ENCODE measurements at regions not wholly inside any gene's neighbourhood (a gene's known extent, or its start where the extent isn't known, plus 50 kb on each side); places are given as distances from the start of the nearest gene placed in this dataset.
"Not testable (repeated sequence)": the region's sequence is repeated elsewhere in the genome, so short reads cannot be mapped to it uniquely, and the experiment has no call there.

DNA sequence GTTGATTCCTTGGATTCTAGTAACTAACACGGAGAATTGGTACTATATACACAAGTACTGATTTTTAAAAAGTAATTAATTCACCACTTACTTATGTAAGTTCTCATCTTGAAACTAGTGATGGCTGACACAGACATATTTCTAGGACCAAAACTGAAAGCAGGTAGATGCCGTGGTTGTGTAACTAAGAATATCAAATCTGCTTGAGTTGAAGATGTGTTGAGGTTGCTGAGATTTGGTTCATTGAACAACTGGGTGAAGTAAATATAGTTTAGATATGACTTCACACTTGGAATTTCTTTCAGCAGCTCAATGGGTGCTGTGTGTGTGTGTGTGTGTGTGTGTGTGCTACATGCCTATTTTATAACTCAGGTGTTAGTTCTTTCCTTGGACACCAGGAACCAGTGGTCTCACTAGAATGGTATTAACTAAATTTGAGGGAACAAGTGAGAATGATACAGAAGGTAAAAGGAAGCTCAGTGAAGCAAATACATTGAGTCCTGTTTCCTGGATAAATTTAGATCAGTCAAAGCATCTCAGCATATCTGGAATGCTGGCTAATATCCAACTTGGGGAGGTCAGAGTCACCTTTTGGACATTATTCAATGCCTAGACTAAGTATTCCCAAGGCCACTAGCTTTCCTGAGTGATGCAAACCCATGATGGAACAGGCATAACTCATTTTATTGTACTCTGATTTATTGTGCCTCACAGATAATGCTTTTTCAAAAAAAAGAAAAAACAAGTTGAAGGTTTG is 110.7 kb upstream of the ZEB2 start:
- no peak overlapping the region for H3K27ac Mint-ChIP-seq
- no peak overlapping the region for H3K4me3 Mint-ChIP-seq
- peaks cover 4% of the 10 kb centered on the region for H3K9me3 Mint-ChIP-seq
- H3K36me3 Mint-ChIP-seq (ENCODE audit: low read depth) = no peaks in the 10 kb centered on the region
- H3K27me3 Mint-ChIP-seq (ENCODE audit: low read depth) = peaks cover 16% of the 10 kb centered on the region
- no peaks in the 10 kb centered on the region for H3K4me1 Mint-ChIP-seq (ENCODE audit: low read depth)

DNA sequence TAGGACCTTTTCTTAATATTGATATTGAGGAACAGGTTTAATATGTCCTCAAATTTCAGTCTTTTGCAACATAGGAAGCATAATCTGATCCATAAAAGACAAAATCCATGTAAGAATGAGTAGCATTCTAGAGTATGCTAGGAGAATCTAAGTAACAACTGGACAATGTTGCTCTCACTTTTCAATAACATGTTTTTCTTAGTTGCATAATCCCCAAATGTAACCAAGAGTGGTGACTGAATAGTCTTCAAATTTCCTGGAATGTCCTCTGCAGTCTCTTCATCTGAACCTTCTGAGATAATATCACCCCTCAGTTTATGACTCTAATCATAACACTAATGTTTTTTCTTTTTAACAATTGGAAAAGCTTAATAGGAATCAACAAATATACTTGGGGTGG is 110.0 kb upstream of the ZEB2 start:
- Mint-ChIP-seq H3K4me3 (no peak overlapping the region), H3K9me3 (peaks cover 3% of the 10 kb centered on the region), H3K4me1 (ENCODE audit: low read depth) (no peaks in the 10 kb centered on the region), H3K27ac (no peak overlapping the region), H3K27me3 (ENCODE audit: low read depth) (peaks cover 14% of the 10 kb centered on the region), H3K36me3 (ENCODE audit: low read depth) (no peaks in the 10 kb centered on the region)

DNA sequence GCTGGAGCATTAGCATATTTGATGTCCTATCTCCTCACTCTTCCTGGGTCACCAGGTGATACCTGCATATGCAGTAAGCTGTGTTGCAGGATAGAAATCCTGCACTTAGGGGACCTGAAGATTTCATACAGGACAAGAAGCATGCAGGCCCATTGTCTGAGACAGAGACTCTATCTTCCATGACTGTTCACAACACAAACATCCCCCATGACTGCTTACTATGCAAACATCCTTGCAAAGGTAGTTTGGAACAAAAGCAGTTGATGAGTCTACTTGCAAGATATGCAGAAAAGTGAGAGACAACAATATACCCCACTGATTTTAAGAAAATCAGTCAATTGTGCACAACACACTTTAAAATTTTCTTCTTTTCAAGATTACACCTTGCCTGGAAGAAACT is 108.6 kb upstream of the ZEB2 start:
- no peaks in the 10 kb centered on the region for H3K9me3 Mint-ChIP-seq
- H3K27ac Mint-ChIP-seq = no peak overlapping the region
- H3K36me3 Mint-ChIP-seq (ENCODE audit: low read depth) = no peaks in the 10 kb centered on the region
- no peaks in the 10 kb centered on the region for H3K4me1 Mint-ChIP-seq (ENCODE audit: low read depth)
- H3K27me3 Mint-ChIP-seq (ENCODE audit: low read depth) = peaks cover 11% of the 10 kb centered on the region
- H3K4me3 Mint-ChIP-seq = no peak overlapping the region

DNA sequence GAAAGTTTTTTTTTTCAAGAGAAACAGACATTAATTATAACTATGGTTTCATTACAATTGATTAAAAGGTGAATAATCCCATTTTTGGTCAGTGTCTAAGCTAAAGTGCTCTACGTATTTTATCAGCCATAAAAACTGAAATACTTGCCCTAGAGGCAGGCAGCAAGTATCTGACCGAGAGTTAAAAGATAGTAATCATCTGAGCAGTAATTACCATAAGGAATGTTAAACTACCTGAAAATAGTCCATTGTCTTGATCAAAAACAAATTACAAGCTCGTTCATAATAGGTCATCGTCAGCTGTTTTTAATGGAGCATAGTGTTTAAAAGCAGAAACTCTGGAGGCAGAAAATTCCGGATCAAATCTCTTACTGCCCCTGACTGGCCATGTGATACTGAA is 105.7 kb upstream of the ZEB2 start:
- Mint-ChIP-seq H3K27ac (no peak overlapping the region), H3K9me3 (no peaks in the 10 kb centered on the region), H3K36me3 (ENCODE audit: low read depth) (no peaks in the 10 kb centered on the region), H3K4me1 (ENCODE audit: low read depth) (no peaks in the 10 kb centered on the region), H3K27me3 (ENCODE audit: low read depth) (peaks cover 10% of the 10 kb centered on the region), H3K4me3 (no peak overlapping the region)

DNA sequence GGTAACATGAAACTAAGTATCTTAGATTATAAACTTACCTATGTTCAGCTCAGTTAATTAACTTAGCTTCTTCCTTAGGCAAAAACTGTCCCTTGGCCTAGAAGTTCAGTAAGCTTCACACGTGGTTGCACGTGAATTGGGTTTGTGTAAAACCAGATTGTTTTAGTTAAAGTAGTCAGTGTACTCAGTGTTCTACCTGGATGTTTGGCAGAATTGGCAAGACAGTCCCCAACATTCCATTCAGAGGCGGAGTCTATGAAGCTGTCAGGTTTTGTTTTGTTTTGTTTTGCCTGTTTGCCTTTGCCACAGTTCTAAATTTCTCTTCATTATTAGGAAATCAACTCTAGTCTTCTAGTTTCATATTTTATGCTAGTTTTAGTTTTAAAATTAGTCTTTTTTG is 105.3 kb upstream of the ZEB2 start:
- H3K36me3 Mint-ChIP-seq (ENCODE audit: low read depth) = no peaks in the 10 kb centered on the region
- no peak overlapping the region for H3K27ac Mint-ChIP-seq
- H3K9me3 Mint-ChIP-seq = no peaks in the 10 kb centered on the region
- H3K27me3 Mint-ChIP-seq (ENCODE audit: low read depth) = peaks cover 10% of the 10 kb centered on the region
- H3K4me3 Mint-ChIP-seq = no peak overlapping the region
- H3K4me1 Mint-ChIP-seq (ENCODE audit: low read depth) = no peaks in the 10 kb centered on the region

DNA sequence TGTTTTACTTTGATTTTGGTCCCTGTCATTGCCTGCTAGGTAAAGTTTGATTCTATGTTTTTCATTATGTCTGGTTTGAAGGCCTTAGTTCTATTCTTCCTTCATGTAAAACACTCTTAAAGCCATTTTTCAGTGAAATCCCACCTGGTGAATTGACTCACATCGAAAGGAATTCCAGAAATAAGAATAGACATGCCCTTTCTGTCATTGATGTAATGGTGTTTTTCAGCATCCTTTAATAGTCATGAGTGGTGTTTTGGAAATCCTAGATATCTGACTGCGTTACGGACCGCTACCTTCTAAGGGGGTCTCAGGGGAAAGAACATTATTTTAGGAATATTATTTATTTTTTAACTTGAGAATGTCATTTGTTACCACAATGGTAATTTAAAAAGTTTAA is 104.5 kb upstream of the ZEB2 start:
- Mint-ChIP-seq H3K27me3 (ENCODE audit: low read depth) (peaks cover 10% of the 10 kb centered on the region), H3K9me3 (no peaks in the 10 kb centered on the region), H3K4me3 (no peak overlapping the region), H3K27ac (no peak overlapping the region), H3K4me1 (ENCODE audit: low read depth) (no peaks in the 10 kb centered on the region), H3K36me3 (ENCODE audit: low read depth) (no peaks in the 10 kb centered on the region)

DNA sequence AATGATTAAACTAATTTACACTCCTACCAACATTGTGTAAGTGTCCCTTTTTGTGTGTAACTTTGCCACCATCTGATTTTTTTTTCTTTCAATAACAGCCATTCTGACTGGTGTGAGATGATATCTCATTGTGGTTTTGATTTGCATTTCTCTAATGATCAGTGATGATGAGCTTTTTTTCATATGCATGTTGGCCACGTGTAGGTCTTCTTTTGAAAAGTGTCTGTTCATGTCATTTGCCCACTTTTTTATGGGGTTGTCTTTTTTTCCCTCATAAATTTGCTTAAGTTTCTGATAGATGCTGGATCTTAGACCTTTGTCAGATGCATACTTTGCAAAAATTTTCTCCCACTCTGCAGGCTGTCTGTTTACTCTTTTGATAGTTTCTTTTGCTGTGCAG is 102.5 kb upstream of the ZEB2 start:
- not testable (repeated sequence) for H3K27ac Mint-ChIP-seq; H3K4me3 Mint-ChIP-seq; H3K27me3 Mint-ChIP-seq (ENCODE audit: low read depth)

DNA sequence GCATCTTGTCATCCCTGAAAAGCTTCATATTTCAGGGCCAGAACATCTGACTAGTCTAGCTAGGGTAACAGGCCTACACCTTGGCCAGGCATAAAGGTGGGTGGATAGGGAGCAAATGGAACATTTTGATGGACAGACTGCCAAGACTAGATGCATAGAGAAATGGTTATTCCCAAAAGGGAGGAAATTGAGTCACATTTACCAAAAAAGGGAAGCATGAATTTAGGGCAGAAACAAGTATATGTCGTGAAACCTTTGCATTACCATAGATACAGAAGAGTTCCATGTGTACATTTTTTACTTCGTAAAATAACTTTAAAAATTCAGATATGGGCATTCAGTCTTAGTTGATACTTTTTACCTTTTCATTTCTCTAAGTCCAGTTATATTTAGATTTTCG is 101.3 kb upstream of the ZEB2 start:
- no peak overlapping the region for H3K27ac Mint-ChIP-seq

More for the DNA sequence above, 102.5 kb upstream of the ZEB2 start:
- H3K9me3 Mint-ChIP-seq; H3K36me3 Mint-ChIP-seq (ENCODE audit: low read depth); H3K4me1 Mint-ChIP-seq (ENCODE audit: low read depth): not testable (repeated sequence)

DNA sequence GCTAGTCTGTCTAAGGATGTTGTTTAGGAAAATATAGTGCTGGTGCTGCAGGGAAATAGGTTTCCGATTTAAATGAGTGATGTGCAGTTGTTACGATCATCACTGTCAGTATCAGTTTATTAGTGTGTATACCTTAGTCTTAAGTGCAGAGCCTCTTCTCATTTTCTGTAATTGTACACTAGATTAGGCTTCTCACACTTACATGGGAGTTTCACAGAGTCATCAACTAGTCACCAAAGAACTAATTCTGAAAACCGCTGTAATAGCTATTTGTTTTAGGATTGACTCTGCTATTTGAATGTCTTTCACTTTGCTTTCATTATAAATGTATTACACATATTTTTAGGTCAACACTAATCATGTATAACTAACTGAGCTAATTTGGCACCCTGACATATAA is 99.8 kb upstream of the ZEB2 start:
- Mint-ChIP-seq H3K4me1 (ENCODE audit: low read depth) (no peaks in the 10 kb centered on the region), H3K27ac (no peak overlapping the region), H3K4me3 (no peak overlapping the region), H3K36me3 (ENCODE audit: low read depth) (no peaks in the 10 kb centered on the region), H3K9me3 (no peaks in the 10 kb centered on the region), H3K27me3 (ENCODE audit: low read depth) (peaks cover 4% of the 10 kb centered on the region)

More for the DNA sequence above, 101.3 kb upstream of the ZEB2 start:
- Mint-ChIP-seq H3K9me3 (no peaks in the 10 kb centered on the region), H3K27me3 (ENCODE audit: low read depth) (peaks cover 7% of the 10 kb centered on the region), H3K4me3 (no peak overlapping the region), H3K36me3 (ENCODE audit: low read depth) (no peaks in the 10 kb centered on the region), H3K4me1 (ENCODE audit: low read depth) (no peaks in the 10 kb centered on the region)

DNA sequence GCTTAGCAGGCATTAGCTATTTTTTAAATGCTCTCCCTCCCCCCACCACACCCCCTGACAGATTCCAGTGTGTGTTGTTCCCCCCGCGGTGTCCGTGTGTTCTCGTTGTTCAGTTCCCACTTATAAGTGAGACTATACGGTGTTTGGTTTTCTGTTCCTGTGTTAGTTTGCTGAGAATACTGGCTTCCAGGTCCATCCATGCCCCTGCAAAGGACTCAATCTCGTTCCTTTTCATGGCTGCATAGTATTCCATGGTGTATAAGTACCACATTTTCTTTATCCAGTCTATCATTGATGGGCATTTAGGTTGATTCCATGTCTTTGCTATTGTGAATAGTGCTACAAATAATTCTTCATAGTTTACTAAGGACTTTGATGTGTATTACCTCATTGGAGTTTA is 97.3 kb upstream of the ZEB2 start:
- H3K36me3 Mint-ChIP-seq (ENCODE audit: low read depth); H3K4me1 Mint-ChIP-seq (ENCODE audit: low read depth); H3K4me3 Mint-ChIP-seq; H3K27me3 Mint-ChIP-seq (ENCODE audit: low read depth); H3K9me3 Mint-ChIP-seq; H3K27ac Mint-ChIP-seq: not testable (repeated sequence)

DNA sequence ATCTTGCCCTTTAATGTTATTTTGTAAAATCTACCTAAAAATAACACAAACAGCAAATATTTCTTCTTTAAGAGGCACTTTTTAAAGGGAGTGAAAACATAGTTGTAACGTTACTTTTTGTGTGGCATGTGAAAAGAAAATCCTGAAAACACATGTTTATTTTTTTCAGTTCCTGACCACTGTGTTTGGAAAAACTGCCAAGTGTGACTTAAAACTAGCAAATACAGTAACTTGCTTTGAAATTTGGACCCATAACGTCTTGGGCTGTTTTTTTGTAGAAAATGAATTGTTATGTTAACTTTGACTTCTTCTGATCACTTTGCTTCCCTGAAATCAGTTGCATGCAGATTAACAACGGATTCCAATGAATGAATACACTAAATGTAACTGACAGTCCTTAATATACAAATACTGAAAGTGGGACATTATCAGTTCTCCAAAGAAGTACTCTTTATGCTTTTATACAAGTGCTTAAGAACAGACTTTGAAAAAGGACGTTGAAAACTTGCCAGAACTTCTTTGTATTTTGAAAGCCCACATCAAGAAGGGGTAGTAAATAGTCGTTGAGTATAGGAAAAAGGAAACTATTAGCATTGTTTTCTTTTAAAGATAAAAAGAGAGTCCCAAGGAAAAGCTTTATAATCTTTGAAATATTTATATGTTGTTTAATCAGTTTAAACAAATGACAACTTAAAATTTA is 96.1 kb upstream of the ZEB2 start:
- no peaks in the 10 kb centered on the region for H3K4me1 Mint-ChIP-seq (ENCODE audit: low read depth)
- H3K27me3 Mint-ChIP-seq (ENCODE audit: low read depth) = peaks cover 3% of the 10 kb centered on the region
- H3K36me3 Mint-ChIP-seq (ENCODE audit: low read depth) = no peaks in the 10 kb centered on the region
- peaks cover 3% of the 10 kb centered on the region for H3K9me3 Mint-ChIP-seq
- H3K4me3 Mint-ChIP-seq = no peak overlapping the region
- no peak overlapping the region for H3K27ac Mint-ChIP-seq

DNA sequence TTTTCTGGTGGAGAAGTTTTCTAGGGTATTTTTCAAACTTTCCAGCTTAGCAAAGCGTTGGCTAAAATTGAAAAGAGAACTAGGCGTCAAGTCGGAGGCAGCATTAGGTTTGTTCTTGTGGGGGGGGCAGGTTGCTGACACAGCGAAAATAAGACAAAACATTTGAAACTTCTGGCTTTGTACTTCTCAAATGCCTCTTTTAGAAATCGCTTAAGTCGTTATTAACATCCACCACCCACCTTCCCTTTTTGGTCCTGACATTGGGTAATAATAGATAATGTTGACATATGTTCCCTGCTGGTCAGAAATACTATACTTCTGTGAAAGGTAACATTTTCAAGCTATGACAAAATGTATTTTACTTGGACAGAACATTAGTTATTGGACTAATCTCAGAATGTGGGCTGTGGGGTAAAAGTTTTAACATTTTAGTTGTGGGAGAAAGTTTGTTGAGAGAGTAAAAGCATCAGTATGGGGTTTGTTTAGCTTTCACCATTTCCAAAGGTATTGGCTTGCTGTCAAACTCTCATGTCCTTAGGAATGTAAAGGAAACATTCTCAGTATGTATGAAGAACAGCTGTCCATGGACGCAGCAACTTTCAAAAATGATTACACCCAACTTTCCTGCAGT is 88.1 kb upstream of the ZEB2 start:
- H3K27ac Mint-ChIP-seq = no peak overlapping the region
- H3K27me3 Mint-ChIP-seq (ENCODE audit: low read depth) = peaks cover 9% of the 10 kb centered on the region
- H3K4me1 Mint-ChIP-seq (ENCODE audit: low read depth) = no peaks in the 10 kb centered on the region
- no peak overlapping the region for H3K4me3 Mint-ChIP-seq
- H3K9me3 Mint-ChIP-seq = peaks cover 3% of the 10 kb centered on the region
- H3K36me3 Mint-ChIP-seq (ENCODE audit: low read depth) = no peaks in the 10 kb centered on the region

DNA sequence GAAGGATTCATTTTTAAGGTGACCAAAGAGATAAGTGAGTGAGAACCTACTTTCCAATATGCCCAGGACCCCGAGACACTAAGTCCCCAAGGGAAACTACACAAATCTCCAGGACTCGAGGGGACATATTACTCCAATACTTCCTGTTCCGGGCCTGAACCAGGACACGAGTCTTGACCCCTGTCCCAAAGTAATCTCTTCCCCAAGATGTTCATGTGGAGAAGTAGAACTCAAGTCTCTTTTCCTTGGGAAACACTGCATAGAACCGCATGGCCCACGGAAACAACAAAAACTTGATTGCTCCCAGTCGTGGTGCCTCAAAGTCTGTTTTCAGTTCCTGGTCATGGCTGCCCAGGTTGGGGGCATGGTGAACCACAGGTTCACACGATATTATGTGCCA is 87.2 kb upstream of the ZEB2 start:
- H3K36me3 Mint-ChIP-seq (ENCODE audit: low read depth) = no peaks in the 10 kb centered on the region
- H3K9me3 Mint-ChIP-seq = no peaks in the 10 kb centered on the region
- H3K27me3 Mint-ChIP-seq (ENCODE audit: low read depth) = peaks cover 9% of the 10 kb centered on the region
- H3K4me3 Mint-ChIP-seq = no peak overlapping the region
- H3K27ac Mint-ChIP-seq = no peak overlapping the region
- no peaks in the 10 kb centered on the region for H3K4me1 Mint-ChIP-seq (ENCODE audit: low read depth)

DNA sequence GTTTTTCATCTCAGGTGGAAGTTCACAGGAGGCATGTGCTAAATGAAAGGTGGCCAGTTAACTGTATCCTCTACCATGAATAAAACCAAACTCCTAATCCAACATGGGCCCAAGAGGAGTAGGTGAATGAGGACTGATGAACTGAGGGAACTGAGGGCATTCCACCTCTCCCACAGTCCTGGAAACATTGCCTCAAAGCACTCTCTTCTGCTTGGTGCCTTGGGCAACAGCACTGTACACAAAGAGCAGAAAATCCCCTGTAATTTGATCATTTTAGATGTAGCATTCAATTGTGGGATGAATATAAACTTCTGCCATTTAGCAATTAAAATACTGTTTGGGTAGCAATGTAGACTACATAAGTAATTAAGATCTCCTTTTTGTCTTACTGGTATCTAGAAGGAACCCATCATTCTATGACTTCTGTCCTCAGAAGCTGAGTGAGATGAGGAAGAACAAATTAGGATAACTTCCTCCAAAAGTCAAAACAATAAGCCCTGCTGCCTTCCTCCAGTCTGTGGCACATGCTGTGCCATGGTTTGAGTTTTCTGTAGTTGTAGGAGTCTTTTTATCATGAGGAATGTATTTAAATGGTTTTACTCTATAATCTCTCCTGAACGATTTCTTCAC is 86.7 kb upstream of the ZEB2 start:
- Mint-ChIP-seq H3K4me1 (ENCODE audit: low read depth) (no peaks in the 10 kb centered on the region), H3K4me3 (no peak overlapping the region), H3K9me3 (no peaks in the 10 kb centered on the region), H3K27me3 (ENCODE audit: low read depth) (peaks cover 9% of the 10 kb centered on the region), H3K36me3 (ENCODE audit: low read depth) (no peaks in the 10 kb centered on the region), H3K27ac (no peak overlapping the region)

Data from T-helper 1 cell treated with Interleukin-12 subunit alpha and Interleukin-12 subunit beta and Interleukin-4 antibody, amounts not matched to agents 30 μg/mL and 1 μg/mL, for 36 hours (primary cell).